KG1 (cell line): ENCODE measurements at regions not wholly inside any gene's neighbourhood (a gene's known extent, or its start where the extent isn't known, plus 50 kb on each side); places are given as distances from the start of the nearest gene placed in this dataset.
"Not testable (repeated sequence)": the region's sequence is repeated elsewhere in the genome, so short reads cannot be mapped to it uniquely, and the experiment has no call there.

Experiments
- DNase-seq: peaks from one replicate; lab custom pipeline; 2025; lab: John Stamatoyannopoulos, UW

- no peak for DNase-seq
These were observed 114.3 kb upstream of the RUNX1 start for GRCh38 chr21:35163411-35163810.

- no peak for DNase-seq
These were observed 113.7 kb upstream of the RUNX1 start for GRCh38 chr21:35162831-35163230.

- DNase-seq: no peak
These were observed 110.8 kb upstream of the RUNX1 start for GRCh38 chr21:35159881-35160280.

GRCh38 chr21:35157374-35157773 lies 108.3 kb upstream of the RUNX1 start:
- not testable (repeated sequence) for DNase-seq

GRCh38 chr21:35156293-35157278 lies 107.5 kb upstream of the RUNX1 start:
- no peak for DNase-seq

GRCh38 chr21:35154788-35155187 lies 105.7 kb upstream of the RUNX1 start:
- no peak for DNase-seq

- DNase-seq: no peak
These were observed 104.6 kb upstream of the RUNX1 start for GRCh38 chr21:35153671-35154070.

GRCh38 chr21:35150562-35151226 lies 101.6 kb upstream of the RUNX1 start:
- DNase-seq: no peak

GRCh38 chr21:35149698-35150097 lies 100.6 kb upstream of the RUNX1 start:
- no peak for DNase-seq

- DNase-seq: no peak
These were observed 98.3 kb upstream of the RUNX1 start for GRCh38 chr21:35147439-35147838.

GRCh38 chr21:35145626-35146233 lies 96.6 kb upstream of the RUNX1 start:
- DNase-seq: no peak

- DNase-seq: no peak
These were observed 95.9 kb upstream of the RUNX1 start for GRCh38 chr21:35144978-35145377.

GRCh38 chr21:35142036-35142815 lies 93.1 kb upstream of the RUNX1 start:
- no peak for DNase-seq

GRCh38 chr21:35139382-35139715 lies 90.2 kb upstream of the RUNX1 start:
- DNase-seq: no peak

- no peak for DNase-seq
These were observed 89.7 kb upstream of the RUNX1 start for GRCh38 chr21:35138665-35139381.

- DNase-seq: no peak
These were observed 87.6 kb upstream of the RUNX1 start for GRCh38 chr21:35136586-35137219.

GRCh38 chr21:35136106-35136505 lies 87.0 kb upstream of the RUNX1 start:
- no peak for DNase-seq

GRCh38 chr21:35135481-35135880 lies 86.4 kb upstream of the RUNX1 start:
- no peak for DNase-seq

- DNase-seq: no peak
These were observed 85.2 kb upstream of the RUNX1 start for GRCh38 chr21:35134309-35134708.

GRCh38 chr21:35128536-35128935 lies 79.4 kb upstream of the RUNX1 start:
- DNase-seq: no peak

- no peak for DNase-seq
These were observed 78.7 kb upstream of the RUNX1 start for GRCh38 chr21:35127851-35128250.
